ENCODE measurements at regions not wholly inside any gene's neighbourhood (a gene's known extent, or its start where the extent isn't known, plus 50 kb on each side); places are given as distances from the start of the nearest gene placed in this dataset.
A peak's percentile ranks its signal among the peaks of the same experiment; 100 is the strongest.

GRCh38 chr1:193799948-193800690 lies 613.7 kb upstream of the B3GALT2 start:
- DNase-seq = no peak

DNA sequence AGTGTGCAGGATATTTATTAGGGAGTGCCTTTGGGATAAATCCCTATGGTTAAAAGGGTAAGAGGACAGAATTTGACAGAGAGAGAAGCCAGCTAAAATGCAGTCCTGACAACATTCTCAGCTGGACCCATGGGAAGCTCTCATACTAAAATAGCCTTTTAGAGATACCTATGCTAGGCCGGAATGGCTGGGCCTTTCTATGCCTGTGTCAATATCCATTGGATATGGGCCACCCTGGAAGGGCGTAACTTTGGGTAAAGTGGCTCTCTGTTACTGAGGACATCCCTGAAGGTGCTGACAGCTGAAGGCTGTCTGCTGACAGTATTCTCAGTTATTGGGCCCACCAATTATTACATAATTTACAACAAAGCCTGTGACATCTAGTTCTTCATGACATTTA lies 613.0 kb upstream of the B3GALT2 start:
- no peak for DNase-seq

- DNase-seq = no peak
Measured at GRCh38 chr1:193794239-193794638, 607.8 kb upstream of the B3GALT2 start.

DNA sequence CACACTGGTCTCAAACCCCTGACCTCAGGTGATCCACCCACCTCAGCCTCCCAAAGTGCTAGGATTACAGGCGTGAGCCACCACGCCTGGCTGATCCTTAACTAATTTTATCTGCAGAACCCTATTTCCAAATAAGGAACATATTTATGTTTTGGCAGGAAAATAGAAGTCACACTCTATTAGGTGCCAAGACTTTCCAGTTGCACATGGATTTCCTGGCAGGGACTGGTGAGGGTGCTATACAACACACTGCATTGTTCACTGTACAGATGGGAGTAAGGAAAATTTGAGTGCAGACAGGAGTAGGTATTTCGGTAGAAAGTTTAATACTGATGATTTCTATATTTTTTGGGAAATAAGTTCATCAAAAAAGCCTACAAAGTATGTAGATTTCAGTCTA lies 605.3 kb upstream of the B3GALT2 start:
- DNase-seq = no peak

- DNase-seq = no peak
Measured at GRCh38 chr1:193787061-193787460, 600.6 kb upstream of the B3GALT2 start.

DNA sequence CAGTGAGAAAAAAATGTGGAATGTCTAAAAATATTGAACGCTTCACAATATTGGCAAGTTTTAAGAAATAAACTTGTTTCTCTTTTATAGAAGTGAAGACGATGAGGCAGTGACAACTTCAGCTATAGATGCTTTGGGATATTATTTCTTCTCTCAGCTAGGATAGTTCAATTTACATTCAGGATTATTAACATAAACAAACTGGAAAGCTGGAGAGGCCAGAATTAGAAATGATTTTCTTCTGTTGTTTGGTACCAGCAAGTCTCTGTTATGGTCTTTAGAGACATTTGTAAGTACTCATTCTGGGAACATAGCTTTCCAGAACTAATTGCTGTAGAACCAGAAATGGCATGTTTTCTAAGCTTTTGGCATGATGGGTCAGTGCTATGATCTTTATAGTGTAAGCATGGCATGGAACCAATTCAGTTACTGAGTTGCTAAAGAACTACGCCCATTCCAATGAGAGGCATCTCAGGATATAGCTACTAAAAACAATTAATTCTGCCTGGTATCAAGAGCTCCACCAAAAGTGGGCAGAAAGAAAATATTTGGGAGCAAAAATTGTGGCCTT lies 599.5 kb upstream of the B3GALT2 start:
- DNase-seq = no peak

GRCh38 chr1:193774536-193775323 lies 588.3 kb upstream of the B3GALT2 start:
- no peak for DNase-seq

GRCh38 chr1:193771596-193771995 lies 585.2 kb upstream of the B3GALT2 start:
- DNase-seq = no peak

DNA sequence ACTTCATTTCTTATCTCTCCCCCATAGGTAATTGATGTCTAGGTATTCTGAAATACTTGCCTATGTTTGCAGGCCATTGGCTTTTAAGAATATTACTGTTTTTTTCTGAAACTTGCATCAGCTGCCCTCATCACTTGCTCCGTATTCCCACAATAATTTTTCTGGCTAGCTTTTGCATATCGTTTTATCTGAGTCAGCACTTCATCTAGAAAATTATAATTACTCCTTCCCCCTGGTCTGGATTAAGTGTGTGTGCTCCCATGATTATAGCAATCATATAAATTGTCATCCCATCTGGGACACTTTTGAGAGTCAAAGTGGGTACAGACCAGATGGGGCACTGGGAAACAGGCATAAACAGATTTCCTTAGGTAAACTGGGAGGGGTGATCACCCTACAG lies 583.2 kb upstream of the B3GALT2 start:
- DNase-seq = no peak

DNA sequence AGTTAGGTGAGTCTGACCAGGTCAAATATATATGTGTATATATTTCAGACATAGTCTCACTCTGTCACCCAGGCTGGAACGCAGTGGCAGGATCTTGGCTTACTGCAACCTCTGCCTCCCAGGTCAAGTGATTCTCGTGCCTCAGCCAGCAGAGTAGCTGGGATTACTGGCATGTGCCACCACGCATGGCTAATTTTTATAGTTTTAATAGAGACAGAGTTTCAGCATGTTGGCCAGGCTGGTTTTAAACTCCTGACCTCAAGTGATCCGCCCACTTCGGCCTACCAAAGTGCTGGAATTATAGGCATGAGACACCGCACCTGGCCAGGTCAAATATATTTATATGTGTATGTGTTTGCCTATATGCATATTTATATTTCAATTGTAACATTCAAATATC lies 581.5 kb upstream of the B3GALT2 start:
- DNase-seq = no peak

GRCh38 chr1:193766329-193766728 lies 579.9 kb upstream of the B3GALT2 start:
- DNase-seq = no peak

GRCh38 chr1:193763266-193763665 lies 576.9 kb upstream of the B3GALT2 start:
- DNase-seq = no peak

DNA sequence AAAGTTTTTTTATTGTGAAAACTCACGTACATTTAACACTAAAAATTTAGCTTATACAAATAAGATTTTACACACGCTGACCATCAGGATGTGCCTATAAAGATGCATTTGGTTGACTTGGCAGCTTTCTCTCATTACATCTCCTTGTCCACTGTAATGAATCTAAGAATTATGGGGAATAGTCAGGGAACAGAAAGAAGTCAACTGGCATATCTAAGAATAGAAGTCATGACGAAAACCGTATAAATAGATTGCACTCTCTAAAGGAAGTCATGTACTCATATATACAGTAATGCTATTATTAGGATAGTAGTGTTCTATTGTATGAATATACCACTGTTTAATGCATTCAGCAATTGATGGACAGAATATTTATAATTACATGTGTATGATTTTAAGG lies 575.8 kb upstream of the B3GALT2 start:
- DNase-seq = no peak

GRCh38 chr1:193755441-193755840 lies 569.0 kb upstream of the B3GALT2 start:
- no peak for DNase-seq

DNA sequence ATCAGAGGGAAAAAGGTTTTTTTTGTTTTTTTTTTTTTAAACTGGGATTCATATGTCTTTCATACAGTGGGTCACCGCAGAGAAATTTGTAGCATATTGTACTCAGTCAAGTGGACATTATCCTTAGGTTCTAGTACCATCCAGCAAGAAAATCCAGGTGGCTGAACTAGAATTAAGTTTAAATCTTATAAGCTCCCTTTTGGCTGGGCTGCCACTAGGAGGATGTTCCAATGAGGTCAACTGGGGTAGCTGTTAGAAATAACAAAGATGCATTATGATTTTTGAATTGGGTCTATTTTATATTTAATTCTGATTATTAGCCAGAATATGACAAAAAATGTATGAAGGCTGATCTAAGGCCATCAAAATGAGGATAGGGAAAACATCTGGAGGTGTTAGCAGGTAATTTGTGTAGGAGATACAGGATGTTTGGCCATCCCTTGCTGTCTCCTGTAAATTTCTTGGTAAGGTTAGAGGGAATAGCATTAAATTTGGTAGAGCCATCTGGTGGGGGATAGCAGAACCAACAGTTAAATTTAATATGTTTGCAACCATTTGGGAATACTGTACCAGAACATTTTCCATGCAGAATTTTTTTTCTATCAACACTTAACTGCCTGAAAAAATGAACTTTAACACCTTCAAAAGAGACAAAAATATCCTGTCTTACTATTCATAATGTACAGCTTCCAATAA lies 568.5 kb upstream of the B3GALT2 start:
- no peak for DNase-seq

- DNase-seq = no peak
Measured at GRCh38 chr1:193754151-193754550, 567.7 kb upstream of the B3GALT2 start.

DNA sequence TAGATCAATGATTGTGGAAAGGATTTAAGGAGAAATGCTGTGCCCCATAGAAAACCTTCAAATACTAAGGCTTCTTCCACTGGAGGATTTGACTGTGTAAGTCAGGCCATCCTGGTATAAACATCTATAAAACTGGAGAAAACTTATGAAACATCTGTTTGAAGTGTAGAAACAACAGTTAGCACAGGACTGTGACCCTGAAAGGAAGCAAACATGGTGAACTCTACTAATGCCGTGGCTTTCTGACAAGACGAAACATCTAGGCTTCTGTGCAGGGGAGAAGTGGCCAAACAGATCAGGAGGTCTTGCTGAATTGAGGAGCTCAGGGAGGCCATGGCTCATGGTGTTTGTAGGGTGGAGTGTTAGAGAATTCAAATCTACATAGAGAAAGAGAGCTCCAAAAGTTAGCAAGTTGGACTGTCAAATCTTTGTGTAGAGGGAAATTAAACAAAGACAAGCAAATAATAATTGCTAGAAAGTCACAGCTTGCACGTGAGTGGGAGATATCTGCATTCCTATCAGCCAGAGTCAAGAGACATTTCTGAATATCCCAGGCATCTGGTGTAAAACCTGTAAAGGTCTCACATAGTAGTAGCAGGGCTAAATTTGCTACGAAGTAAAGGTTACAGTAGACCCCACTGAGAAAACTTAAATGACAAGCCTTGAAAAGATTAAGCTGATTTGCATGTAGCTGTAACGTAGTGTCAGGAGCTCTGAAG lies 566.8 kb upstream of the B3GALT2 start:
- DNase-seq = no peak

GRCh38 chr1:193749868-193750267 lies 563.5 kb upstream of the B3GALT2 start:
- no peak for DNase-seq

DNA sequence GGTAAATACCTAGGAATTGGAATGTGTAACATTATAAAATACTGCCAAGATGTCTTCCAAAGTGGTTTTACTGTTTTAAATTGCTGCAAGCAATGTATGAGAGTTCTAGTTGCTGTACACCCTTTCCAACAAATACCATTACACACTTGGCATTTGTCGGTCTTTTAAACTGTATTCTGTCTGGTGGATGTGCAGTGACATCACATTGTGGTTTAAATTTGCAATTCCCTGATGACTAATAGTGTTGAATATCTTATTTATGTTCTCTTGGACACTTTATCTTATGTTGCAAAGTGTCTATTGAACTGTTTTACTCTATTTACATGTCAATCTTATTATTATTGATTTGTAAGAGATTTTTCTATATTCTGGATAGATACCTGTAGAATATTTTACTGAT lies 561.2 kb upstream of the B3GALT2 start:
- DNase-seq = no peak

GRCh38 chr1:193741228-193741627 lies 554.8 kb upstream of the B3GALT2 start:
- DNase-seq = peak; percentile 75

- no peak for DNase-seq
Measured at GRCh38 chr1:193740762-193741161, 554.3 kb upstream of the B3GALT2 start.

- DNase-seq = no peak
Measured at GRCh38 chr1:193736507-193736906, 550.1 kb upstream of the B3GALT2 start.

- DNase-seq = peak; percentile 1
Measured at GRCh38 chr1:193733674-193734073, 547.3 kb upstream of the B3GALT2 start.

Measured in NCI-H146 (cell line).